Kidney epithelial cell (primary cell): ENCODE measurements at regions not wholly inside any gene's neighbourhood (a gene's known extent, or its start where the extent isn't known, plus 50 kb on each side); places are given as distances from the start of the nearest gene placed in this dataset.

ENCODE experiments used
- DNase-seq: peaks from one replicate; pipeline ENCODE4 v3.0.0-alpha.2; 2010; ENCODE audit warnings: low read depth
- H3K27me3 ChIP-seq: 2 replicates; pipeline ENCODE4 v1.6.0; 2011; ENCODE audit warnings: low read length; ENCODE audit not compliant: control insufficient read depth, insufficient read depth
- H3K36me3 ChIP-seq: 2 replicates; pipeline ENCODE4 v1.5.1; 2011; ENCODE audit warnings: low read length; ENCODE audit not compliant: control insufficient read depth, insufficient read depth
- H3K4me3 ChIP-seq: 2 replicates; pipeline ENCODE4 v1.5.1; 2011; ENCODE audit warnings: low read depth, mild to moderate bottlenecking, control low read depth, low read length
- TF ChIP-seq, protein P1 (sequence below): IDR thresholded peaks from 2 replicates; pipeline ENCODE4 v1.5.1; 2011; ENCODE audit warnings: mild to moderate bottlenecking, moderate library complexity, low read length, control low read depth, inconsistent platforms; ENCODE audit not compliant: insufficient read depth, poor library complexity, severe bottlenecking

DNA sequence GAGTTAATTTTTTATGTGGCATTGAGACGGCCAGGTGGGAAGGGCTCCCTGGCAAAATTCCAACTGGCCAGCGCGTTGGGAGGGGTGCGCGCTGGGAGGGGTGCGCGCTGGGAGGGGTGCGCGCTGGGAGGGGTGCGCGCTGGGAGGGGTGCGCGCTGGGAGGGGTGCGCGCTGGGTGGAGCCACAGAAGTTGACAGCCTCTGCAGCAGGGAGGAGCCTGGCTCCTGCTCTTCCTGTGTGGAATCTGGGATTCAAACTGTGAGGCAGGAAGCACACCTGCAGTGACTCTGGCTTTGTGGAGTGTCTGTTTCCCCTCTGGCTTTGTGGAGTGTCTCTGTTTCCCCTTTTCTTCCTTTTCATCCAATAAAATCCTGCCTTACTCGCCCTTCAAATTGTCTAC is 147.9 kb upstream of the CBLN2 start:
- no peak for DNase-seq
- H3K27me3 ChIP-seq: no peaks in the 10 kb centered on the region
- H3K36me3 ChIP-seq: no peaks in the 10 kb centered on the region
- TF ChIP-seq, protein P1, sequence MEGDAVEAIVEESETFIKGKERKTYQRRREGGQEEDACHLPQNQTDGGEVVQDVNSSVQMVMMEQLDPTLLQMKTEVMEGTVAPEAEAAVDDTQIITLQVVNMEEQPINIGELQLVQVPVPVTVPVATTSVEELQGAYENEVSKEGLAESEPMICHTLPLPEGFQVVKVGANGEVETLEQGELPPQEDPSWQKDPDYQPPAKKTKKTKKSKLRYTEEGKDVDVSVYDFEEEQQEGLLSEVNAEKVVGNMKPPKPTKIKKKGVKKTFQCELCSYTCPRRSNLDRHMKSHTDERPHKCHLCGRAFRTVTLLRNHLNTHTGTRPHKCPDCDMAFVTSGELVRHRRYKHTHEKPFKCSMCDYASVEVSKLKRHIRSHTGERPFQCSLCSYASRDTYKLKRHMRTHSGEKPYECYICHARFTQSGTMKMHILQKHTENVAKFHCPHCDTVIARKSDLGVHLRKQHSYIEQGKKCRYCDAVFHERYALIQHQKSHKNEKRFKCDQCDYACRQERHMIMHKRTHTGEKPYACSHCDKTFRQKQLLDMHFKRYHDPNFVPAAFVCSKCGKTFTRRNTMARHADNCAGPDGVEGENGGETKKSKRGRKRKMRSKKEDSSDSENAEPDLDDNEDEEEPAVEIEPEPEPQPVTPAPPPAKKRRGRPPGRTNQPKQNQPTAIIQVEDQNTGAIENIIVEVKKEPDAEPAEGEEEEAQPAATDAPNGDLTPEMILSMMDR: no peak
- peak overlapping the region; percentile 6 for H3K4me3 ChIP-seq

DNA sequence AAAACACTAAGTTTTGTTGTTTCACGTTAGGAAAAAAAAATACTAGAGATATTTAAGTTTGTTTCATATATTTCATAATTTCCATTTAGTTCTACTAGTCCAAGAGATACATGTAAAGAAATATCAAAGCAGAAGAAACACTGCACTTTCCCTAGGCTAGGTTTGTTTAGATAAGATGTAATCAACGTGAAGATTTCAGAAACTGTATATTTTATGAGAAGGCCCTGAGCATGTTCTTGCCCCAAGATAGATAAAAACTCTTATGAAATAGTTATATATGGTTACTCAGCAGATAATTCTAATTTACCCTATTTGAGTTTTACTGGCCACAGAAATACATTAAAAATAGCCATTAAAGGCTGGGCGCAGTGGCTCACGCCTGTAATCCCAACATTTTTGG is 143.6 kb upstream of the CBLN2 start:
- Histone ChIP-seq H3K4me3 (no peak overlapping the region), H3K36me3 (no peaks in the 10 kb centered on the region), H3K27me3 (no peaks in the 10 kb centered on the region)
- DNase-seq: no peak
- TF ChIP-seq, protein P1: no peak

DNA sequence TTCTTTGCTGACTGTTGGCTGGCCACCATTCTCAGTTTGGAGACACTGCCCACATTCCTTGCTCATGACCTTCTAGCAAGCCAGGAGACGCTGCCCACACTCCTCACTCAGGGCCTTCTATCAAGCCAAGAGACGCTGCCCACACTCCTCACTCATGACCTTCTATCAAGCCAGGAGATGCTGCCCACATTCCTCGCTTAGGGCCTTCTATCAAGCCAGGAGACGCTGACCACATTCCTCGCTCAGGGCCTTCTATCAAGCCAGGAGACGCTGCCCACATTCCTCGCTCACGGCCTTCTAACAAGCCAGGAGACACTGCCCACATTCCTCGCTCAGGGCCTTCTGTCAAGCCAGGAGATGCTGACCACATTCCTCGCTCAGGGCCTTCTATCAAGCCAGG is 131.3 kb upstream of the CBLN2 start:
- no peak overlapping the region for H3K4me3 ChIP-seq
- H3K27me3 ChIP-seq: no peaks in the 10 kb centered on the region
- TF ChIP-seq, protein P1: no peak
- no peaks in the 10 kb centered on the region for H3K36me3 ChIP-seq
- DNase-seq: no peak

DNA sequence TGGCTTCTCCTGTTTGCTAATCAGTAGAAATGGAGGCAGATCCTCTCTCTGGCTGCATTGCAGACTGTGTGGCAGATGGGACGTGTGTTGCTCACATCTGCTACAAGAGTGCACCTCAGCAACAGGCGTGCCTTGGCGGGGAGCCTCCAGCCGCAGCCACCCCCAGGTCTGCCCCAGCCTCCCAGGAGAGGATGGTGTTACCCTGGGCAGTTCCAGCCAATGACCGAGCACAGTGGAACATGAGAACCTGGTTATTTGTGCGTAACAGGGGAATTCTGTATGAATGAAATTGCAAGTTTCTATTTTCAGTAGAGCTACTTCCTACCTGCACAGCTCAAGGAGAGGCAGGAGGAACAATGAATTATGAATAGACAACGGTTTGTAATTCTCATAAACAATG is 130.6 kb upstream of the CBLN2 start:
- TF ChIP-seq, protein P1: no peak
- DNase-seq: no peak
- H3K4me3 ChIP-seq: no peak overlapping the region
- no peaks in the 10 kb centered on the region for H3K27me3 ChIP-seq
- no peaks in the 10 kb centered on the region for H3K36me3 ChIP-seq

DNA sequence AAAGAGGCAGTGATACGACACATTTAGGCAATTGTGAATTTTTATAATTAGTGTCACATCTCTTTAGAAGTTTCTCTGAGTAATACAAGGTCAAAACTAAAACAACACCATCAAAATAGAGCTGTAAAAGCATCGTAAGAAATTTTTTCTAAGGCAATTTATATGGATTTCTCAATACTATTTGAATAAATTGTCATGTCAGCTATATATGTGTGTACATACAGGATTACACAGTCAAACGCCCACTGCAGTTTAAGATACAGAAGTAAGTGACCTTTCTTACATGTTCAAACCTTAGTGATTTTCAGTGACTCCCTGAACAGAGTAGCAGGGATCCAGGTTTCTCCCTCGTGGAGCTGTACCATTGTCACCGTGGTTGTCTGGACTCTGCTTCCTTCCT is 129.1 kb upstream of the CBLN2 start:
- H3K4me3 ChIP-seq: no peak overlapping the region
- DNase-seq: no peak
- TF ChIP-seq, protein P1: no peak
- no peaks in the 10 kb centered on the region for H3K36me3 ChIP-seq
- no peaks in the 10 kb centered on the region for H3K27me3 ChIP-seq

DNA sequence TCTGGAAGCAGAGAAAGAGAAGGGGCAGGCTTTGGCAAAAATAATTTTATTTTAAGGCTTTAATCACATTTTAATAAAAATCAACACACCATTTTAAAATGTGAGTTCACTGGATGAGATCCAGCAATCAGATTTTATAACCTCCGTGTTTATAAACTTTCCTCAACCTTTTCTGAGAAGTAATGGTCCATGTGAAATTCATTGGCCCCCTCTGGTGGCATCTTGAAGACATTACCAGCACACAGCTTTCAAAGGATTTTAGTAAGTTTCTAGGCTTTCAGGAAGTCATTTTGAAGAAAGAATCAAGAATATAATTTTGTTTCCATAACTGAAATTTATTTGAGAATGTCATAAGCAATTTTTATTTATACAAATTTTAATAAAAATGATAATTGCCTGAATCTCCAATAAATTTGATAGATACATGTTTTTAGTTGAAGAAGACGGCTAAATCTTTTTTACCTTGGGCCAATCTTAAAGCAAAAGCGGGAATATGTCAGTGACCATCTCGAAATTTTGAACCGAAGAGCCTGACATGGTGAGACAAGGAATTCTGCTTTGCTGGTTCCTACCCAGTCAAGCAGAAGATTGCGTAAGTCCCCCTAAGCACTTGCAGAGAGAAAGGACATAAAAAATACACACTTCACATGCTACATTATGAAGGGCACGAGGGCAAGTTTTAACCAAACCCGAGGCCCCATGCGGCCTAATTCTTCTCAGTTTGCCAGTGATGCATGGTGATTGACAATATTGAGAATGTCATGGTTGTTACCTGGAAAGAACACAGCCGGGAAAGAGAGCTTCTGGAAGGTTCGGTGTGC is 128.4 kb upstream of the CBLN2 start:
- TF ChIP-seq, protein P1: peak; percentile 76
- Histone ChIP-seq H3K4me3 (no peak overlapping the region), H3K36me3 (no peaks in the 10 kb centered on the region), H3K27me3 (no peaks in the 10 kb centered on the region)
- DNase-seq: no peak
